AG04449 (cell line): ENCODE measurements at regions not wholly inside any gene's neighbourhood (a gene's known extent, or its start where the extent isn't known, plus 50 kb on each side); places are given as distances from the start of the nearest gene placed in this dataset.
"Not testable (repeated sequence)": the region's sequence is repeated elsewhere in the genome, so short reads cannot be mapped to it uniquely, and the experiment has no call there.

Experiments used
- CTCF ChIA-PET: fragments of 350-600 bp; formaldehyde crosslinking; extraction: SDS; loops from one replicate; lab custom pipeline; 2021; ENCODE audit warnings: antibody characterized with exemption; lab: Yijun Ruan, JAX
- POLR2A ChIA-PET: fragments of 400-600, 350-600 bp; formaldehyde crosslinking; extraction: SDS; loops from one replicate; lab custom pipeline; 2020; ENCODE audit warnings: antibody characterized with exemption, inconsistent platforms; lab: Yijun Ruan, JAX
- DNase-seq: peaks from one replicate; pipeline ENCODE4 v3.0.0-alpha.2; 2010; ENCODE audit warnings: low read depth, low spot score
- H3K4me3 ChIP-seq: 2 replicates; pipeline ENCODE4 v1.5.1; 2011; ENCODE audit warnings: low read depth, mild to moderate bottlenecking, control low read depth, low read length
- TF ChIP-seq, protein P1 (sequence below): IDR thresholded peaks from one replicate; pipeline ENCODE4 v1.5.1; 2011; ENCODE audit warnings: mild to moderate bottlenecking, moderate library complexity, low read length, control low read depth, inconsistent platforms; ENCODE audit not compliant: insufficient read depth; ENCODE audit errors: missing control alignments

DNA sequence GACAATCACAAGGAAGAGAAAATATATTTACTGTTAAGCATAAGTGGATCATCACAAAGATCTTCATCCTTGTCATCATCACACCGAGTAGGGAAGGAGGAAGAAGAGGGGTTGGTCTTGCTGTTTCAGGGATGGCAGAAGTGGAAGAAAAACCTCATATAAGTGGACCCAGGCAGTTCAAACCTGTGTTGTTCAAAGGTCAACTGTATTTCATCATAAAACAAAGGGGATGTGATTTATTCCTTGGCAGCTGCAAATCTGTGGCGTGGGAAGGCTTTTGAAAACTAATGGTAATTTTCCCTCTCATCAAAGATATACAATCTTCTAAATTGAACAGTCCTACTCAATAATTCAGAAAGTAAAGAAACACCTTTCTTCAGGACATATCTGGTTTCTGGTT is 129.9 kb upstream of the ABI3BP start:
- ChIA-PET POLR2A (no interaction called here), CTCF (no interaction called here)
- TF ChIP-seq, protein P1, sequence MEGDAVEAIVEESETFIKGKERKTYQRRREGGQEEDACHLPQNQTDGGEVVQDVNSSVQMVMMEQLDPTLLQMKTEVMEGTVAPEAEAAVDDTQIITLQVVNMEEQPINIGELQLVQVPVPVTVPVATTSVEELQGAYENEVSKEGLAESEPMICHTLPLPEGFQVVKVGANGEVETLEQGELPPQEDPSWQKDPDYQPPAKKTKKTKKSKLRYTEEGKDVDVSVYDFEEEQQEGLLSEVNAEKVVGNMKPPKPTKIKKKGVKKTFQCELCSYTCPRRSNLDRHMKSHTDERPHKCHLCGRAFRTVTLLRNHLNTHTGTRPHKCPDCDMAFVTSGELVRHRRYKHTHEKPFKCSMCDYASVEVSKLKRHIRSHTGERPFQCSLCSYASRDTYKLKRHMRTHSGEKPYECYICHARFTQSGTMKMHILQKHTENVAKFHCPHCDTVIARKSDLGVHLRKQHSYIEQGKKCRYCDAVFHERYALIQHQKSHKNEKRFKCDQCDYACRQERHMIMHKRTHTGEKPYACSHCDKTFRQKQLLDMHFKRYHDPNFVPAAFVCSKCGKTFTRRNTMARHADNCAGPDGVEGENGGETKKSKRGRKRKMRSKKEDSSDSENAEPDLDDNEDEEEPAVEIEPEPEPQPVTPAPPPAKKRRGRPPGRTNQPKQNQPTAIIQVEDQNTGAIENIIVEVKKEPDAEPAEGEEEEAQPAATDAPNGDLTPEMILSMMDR = no peak
- no peak overlapping the region for H3K4me3 ChIP-seq
- DNase-seq = no peak

DNA sequence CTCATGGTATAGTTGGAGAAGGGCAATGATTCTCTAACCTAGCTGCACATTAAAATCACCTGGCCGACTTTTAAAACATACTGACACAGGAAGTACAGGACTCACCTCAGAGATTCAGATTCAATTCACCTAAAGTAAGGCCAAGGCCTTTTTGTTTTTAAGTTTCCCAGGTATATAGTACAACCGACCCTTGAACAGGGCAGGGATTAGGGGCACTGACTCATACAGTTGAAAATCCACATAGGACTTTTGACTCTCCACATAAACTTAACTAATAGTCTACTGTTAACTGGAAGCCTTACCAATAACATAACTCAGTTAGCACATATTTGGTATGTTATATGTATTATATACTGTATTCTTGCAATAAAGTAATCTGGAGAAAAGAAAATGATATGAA is 129.5 kb upstream of the ABI3BP start:
- H3K4me3 ChIP-seq = no peak overlapping the region
- TF ChIP-seq, protein P1 = no peak
- ChIA-PET POLR2A (no interaction called here), CTCF (no interaction called here)
- DNase-seq = no peak

DNA sequence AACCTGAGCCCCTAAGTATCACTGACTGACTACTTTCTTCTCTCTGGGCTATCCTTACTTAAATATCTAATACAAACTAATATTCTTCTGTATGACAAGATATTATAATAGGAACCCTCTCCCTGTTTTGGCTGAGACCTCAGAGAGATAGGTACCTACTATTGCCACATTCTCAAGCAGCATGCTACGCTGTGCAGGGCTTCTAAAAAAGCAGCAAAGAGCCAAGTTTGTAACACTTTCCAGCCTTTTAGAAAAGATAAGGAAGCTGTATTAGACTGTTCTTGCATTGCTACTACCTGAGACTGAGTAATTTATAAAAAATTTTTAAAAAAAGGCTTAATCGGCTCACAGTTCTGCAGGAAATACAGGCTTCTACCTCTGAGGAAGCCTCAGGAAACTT is 126.8 kb upstream of the ABI3BP start:
- no peak overlapping the region for H3K4me3 ChIP-seq
- ChIA-PET POLR2A (no interaction called here), CTCF (interaction anchor here (0.7 kb wide), 1 partner anchor 10 kb away, joined by 3 read pairs; no protein-coding TSS in a partner anchor)
- DNase-seq = no peak
- TF ChIP-seq, protein P1 = no peak

DNA sequence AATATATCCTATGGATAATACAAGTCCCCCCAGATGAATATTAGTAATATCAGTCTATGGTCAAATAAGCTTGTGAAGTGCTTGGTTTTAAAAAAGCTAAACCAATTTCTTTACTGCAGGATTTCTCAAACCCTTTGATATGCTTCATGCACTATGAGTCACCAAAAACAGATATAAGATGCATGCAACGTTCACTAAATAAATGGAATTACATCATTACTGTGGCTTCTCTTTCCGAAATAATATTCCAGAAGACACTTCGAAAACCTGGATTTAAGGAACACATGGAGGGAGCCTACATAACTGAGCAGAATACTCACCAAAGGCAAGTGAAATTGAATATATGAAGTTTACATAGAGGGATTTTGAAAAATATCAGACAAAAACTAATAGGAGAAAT is 126.3 kb upstream of the ABI3BP start:
- ChIA-PET CTCF (no interaction called here), POLR2A (no interaction called here)
- H3K4me3 ChIP-seq = no peak overlapping the region
- TF ChIP-seq, protein P1 = no peak
- peak; percentile 61 for DNase-seq

DNA sequence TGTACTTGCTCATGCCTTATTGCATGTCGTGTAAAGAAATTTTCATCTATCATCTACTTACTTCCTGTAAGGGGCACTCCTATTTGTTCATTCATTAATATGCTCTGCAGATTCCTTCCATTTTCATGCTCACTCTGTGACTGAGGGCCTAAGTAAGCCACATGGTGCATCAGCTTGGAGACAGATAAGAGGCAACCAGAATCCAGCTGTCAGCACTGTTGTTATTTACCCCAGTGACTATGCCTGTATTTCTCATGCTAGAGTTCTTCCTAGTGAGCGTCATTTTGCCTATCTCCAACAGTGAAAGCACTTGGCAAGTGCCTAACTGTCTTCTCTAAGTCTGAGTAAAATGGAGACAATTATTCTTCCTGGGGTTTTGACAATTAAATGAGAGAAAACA is 124.8 kb upstream of the ABI3BP start:
- no peak for DNase-seq
- no peak overlapping the region for H3K4me3 ChIP-seq
- ChIA-PET POLR2A (no interaction called here), CTCF (no interaction called here)
- TF ChIP-seq, protein P1 = no peak

DNA sequence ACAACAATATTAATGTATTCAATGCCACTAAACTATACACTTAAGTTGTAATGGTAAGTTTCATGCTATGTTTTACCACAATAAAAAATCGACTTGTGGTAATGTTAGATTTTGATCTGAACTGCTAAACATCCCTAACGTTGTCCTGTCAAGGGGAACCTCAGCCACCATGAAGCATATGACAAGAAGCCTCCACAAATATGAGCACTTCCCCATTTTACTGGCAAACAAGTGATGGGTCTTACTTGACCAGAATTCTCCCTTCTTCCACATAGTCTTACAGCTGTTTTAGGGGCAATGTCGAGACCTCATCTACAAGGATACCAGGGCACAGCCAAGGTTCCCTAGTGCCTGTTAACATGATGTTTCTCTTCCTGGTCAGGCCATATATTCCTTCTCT is 124.2 kb upstream of the ABI3BP start:
- ChIA-PET POLR2A (no interaction called here), CTCF (no interaction called here)
- DNase-seq = no peak
- no peak overlapping the region for H3K4me3 ChIP-seq
- TF ChIP-seq, protein P1 = no peak

DNA sequence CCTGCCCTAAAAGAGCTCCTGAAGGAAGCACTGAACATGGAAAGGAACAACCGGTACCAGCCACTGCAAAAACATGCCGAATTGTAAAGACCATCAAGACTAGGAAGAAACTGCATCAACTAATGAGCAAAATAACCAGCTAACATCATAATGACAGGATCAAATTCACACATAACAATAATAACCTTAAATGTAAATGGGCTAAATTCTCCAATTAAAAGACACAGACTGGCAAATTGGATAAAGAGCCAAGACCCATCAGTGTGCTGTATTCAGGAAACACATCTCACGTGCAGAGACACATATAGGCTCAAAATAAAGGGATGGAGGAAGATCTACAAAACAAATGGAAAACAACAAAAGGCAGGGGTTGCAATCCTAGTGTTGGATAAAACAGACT is 117.1 kb upstream of the ABI3BP start:
- CTCF ChIA-PET, POLR2A ChIA-PET, H3K4me3 ChIP-seq, DNase-seq: not testable (repeated sequence)
